ENCODE measurements at regions not wholly inside any gene's neighbourhood (a gene's known extent, or its start where the extent isn't known, plus 50 kb on each side); places are given as distances from the start of the nearest gene placed in this dataset.

DNA sequence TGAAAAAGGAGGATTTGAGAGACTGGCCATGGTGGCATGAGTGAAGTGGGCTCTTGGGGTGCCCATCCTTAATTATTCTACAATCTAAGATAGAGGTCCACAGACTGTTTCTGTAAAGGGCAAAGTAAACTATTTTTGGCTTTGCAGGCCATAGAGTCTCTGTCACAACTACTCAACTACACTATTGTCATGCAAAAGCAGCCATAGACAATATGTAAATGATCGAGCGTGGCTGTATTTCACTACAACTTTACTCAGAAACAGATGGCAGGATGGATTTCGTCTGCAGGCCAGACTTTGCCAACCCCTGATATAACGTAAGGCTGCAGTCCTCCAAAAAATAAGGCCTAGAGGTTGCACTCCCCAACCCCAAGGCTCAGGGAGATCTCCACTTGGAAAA is 58.2 kb upstream of the NAA20 start:
- no peak for DNase-seq

DNA sequence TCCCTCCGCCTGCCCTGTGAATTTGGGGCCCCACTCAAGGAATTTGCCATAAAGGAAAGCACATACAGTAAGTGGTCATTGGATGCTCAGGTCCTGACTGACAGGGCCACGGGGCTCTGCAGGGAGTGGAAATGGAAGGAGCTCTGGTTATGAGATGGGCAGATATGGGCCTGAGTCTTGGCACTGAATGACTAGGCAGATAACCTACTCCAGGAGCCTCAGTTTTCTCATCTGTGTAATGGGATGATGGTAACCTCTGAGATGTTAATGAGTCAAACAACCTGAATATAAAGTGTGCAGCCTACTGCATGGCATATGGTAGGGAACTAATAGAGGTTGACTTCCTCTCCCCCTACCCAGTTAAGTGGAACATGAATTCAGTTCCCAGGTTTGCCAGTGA is 56.4 kb upstream of the NAA20 start:
- no peak for DNase-seq

DNA sequence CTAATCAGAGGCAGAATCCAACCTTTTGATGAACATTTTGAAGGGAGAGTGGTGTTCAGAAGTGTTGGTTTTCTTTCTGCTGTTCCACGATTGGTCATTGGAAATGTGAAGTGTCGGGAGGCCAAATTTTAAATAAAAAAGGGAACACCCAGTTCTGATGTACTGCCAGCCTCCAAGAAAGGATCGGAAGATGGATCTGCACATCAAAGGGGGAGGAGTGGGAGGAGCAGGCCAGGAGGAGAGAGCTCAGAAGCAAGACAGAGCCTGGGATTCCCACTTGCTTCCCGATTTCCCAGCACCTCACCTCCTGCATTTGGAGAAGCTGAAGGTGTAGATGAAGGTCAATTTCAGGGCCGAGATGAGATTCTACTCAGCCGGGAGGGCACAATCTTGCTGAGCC is 55.9 kb upstream of the NAA20 start:
- DNase-seq = no peak

DNA sequence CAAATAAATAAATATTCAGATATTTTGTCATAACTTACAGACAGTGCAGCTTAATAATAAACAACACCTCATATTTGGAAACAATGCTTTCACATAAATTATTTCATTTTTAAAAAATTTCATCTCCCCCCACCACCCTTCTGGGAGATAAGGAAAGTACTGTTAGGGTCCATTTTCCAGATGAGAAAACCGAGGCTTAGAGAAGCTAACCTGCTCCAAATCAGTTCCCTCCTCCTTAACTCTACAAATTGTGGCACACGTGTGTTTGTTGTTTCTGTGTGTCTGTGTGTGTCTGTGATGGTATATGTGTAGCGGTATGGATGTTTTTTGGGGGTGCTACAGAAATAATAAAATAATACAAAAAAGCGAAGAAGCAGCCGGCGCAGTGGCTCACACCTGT is 54.2 kb upstream of the NAA20 start:
- no peak for DNase-seq

DNA sequence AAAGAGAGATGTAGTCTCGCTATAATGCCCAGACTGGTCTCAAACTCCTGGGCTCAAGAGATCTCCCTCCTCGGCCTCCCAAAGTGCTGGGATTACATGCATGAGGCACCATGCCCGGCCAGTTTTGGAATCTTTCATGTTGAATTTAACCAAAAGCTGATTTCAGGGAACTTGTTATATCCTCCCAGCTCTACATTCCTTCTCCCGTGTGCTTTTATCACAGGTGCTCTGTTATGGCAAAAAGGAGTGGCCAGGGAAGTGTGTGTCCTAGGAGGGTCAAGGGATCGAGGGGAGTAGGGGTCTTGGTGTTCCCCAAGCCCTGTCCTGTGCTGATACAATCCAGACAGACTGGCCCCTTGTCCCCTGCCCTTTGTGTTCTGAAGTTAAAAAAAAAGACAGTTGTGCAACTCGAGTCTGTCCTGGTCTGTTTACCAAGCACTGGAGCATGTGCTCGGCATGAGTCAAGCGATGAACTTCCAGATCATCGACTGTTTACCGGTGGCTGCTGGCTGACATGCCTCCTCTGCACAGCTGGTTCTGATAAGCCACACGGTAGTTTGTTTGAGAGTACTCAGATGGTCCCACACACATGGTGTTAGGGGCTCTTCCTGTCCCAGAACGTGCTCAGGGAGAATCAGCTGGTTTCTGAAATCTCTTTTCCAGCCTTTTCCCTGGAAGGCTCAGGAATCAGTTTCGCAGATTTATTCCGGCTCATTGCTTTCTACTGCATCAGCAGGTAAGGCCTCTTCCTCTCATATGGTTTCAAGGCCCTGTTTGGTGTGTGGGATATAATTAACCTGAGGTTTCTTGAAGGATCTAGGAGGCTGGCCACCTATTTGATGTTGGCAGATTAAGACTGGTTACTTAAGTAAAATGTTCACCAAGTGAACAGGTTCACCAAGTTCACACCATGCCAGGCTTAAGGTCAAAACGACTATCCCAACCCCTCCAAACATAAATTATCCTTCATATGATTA is 52.6 kb upstream of the NAA20 start:
- DNase-seq = no peak

DNA sequence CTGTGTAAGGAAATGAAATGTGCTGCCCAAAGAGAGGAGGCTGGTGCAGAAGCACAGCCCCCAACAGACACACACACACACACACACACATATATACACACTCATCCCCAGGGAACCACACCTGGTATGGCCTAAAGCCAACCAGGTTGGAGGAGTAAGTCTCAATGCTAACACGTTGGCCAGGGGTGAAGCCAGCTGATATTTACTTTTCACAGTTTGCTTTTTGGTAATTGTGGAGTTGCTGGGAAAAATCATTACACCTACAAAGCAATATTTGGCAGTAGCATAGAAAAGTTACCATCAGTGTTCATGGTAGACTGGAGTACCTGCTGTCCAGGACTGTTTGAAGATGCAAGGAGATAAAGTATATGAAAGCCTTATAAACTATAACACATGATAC is 50.3 kb upstream of the NAA20 start:
- DNase-seq = no peak

Data from activated CD4-positive, alpha-beta T cell treated with anti-CD3 and anti-CD28 coated beads for 4 hours (primary cell).